Endothelial cell of umbilical vein (primary cell): ENCODE measurements at regions not wholly inside any gene's neighbourhood (a gene's known extent, or its start where the extent isn't known, plus 50 kb on each side); places are given as distances from the start of the nearest gene placed in this dataset.

Experiments
- BruUV-seq: library from RNA; stranded (reverse); fragments of 400-500 nt; replicated peaks from 2 replicates; lab custom pipeline; 2021; lab: Mats Ljungman, UMichigan
- CTCF ChIA-PET: fragments of 300-600, 350-600 bp; sonication (Branson Sonifier 250); formaldehyde crosslinking; loops from one replicate; lab custom pipeline; 2021; ENCODE audit warnings: antibody characterized with exemption, inconsistent platforms; lab: Charles Lee
- POLR2A ChIA-PET: fragments of 300-600, 350-600 bp; sonication (Branson Sonifier 250); formaldehyde crosslinking; loops from one replicate; lab custom pipeline; 2021; ENCODE audit warnings: antibody characterized with exemption, inconsistent platforms; lab: Charles Lee
- DNase-seq: peaks from one replicate; pipeline ENCODE4 v3.0.0-alpha.2; 2011; ENCODE audit warnings: low read depth, low spot score
- FAIRE-seq: peaks from 2 replicates; lab custom pipeline; 2011; peaks lifted over from hg19 to GRCh38; lab: Jason Lieb, UNC
- H2AFZ ChIP-seq: 2 replicates; pipeline ENCODE4 v1.6.0; 2012; ENCODE audit warnings: low read depth, low read length, control low read depth, inconsistent platforms
- H3K27ac ChIP-seq: 2 replicates; pipeline ENCODE4 v1.5.1; 2011; ENCODE audit warnings: low read depth, mild to moderate bottlenecking, control low read depth, low read length, moderate library complexity; ENCODE audit not compliant: insufficient read depth
- H3K27me3 ChIP-seq, 2 experiments: 2 replicates each; pipeline versions ENCODE4 v1.6.0 to v1.6.1; 2011; ENCODE audit warnings: low read length in 2 of 2, mixed read lengths in 1 of 2; ENCODE audit not compliant: control insufficient read depth in 2 of 2, insufficient read depth in 2 of 2
- H3K36me3 ChIP-seq, 2 experiments: 2 replicates in 1 of 2; 3 replicates in 1 of 2; pipeline ENCODE4 v1.5.1; 2011; ENCODE audit warnings: low read length in 2 of 2, mild to moderate bottlenecking in 1 of 2, moderate library complexity in 1 of 2; ENCODE audit not compliant: control insufficient read depth in 2 of 2, insufficient read depth in 2 of 2; ENCODE audit errors: extremely low read depth in 1 of 2
- H3K4me1 ChIP-seq: 3 replicates; pipeline ENCODE4 v1.5.1; 2011; ENCODE audit warnings: mild to moderate bottlenecking, low read length; ENCODE audit not compliant: control insufficient read depth, insufficient read depth; ENCODE audit errors: extremely low read depth
- H3K4me2 ChIP-seq: 2 replicates; pipeline ENCODE4 v1.6.1; 2011; ENCODE audit warnings: low read length, control low read depth, mixed read lengths; ENCODE audit not compliant: insufficient read depth
- H3K4me3 ChIP-seq, 3 experiments: fragments of 200-600 bp in 1 of 3; sonication (generic), shearing (Covaris generic) in 1 of 3; replicated peaks in 1 of 3; 2 replicates each; pipeline ENCODE4 v1.5.1; 2011 to 2016; ENCODE audit warnings: control low read depth in 3 of 3, low read length in 3 of 3, mild to moderate bottlenecking in 2 of 3, inconsistent platforms in 1 of 3, low read depth in 1 of 3, moderate library complexity in 1 of 3; ENCODE audit not compliant: insufficient read depth in 1 of 3
- H3K79me2 ChIP-seq: 2 replicates; pipeline ENCODE4 v1.6.0; 2012; ENCODE audit warnings: low read length, inconsistent platforms; ENCODE audit not compliant: control insufficient read depth, insufficient read depth
- H3K9ac ChIP-seq: replicated peaks from 2 replicates; pipeline ENCODE3; 2011; ENCODE audit warnings: low read length, control low read depth; ENCODE audit not compliant: insufficient read depth; ENCODE audit errors: extremely low read depth
- H3K9me1 ChIP-seq: replicated peaks from 3 replicates; pipeline ENCODE4 v1.6.0; 2011; ENCODE audit warnings: mild to moderate bottlenecking, low read length; ENCODE audit not compliant: control insufficient read depth, insufficient read depth; ENCODE audit errors: extremely low read depth
- H3K9me3 ChIP-seq: replicated peaks from 2 replicates; pipeline ENCODE4 v1.5.1; 2012; ENCODE audit warnings: low read length, inconsistent platforms; ENCODE audit not compliant: control insufficient read depth, insufficient read depth
- H4K20me1 ChIP-seq: replicated peaks from 2 replicates; pipeline ENCODE3; 2011; ENCODE audit warnings: mild to moderate bottlenecking, low read length; ENCODE audit not compliant: control insufficient read depth, insufficient read depth; ENCODE audit errors: extremely low read depth
- CTCF ChIP-seq, 2 donors: IDR thresholded peaks; 1 replicate in 1 of 2; 2 replicates in 1 of 2; pipeline ENCODE4 v1.5.1; 2011; ENCODE audit warnings: low read length in 2 of 2, mild to moderate bottlenecking in 2 of 2, moderate library complexity in 2 of 2, control low read depth in 1 of 2, inconsistent platforms in 1 of 2, low read depth in 1 of 2; ENCODE audit not compliant: insufficient read depth in 1 of 2; ENCODE audit errors: extremely low read depth in 1 of 2
- EZH2 ChIP-seq: IDR thresholded peaks from 2 replicates; pipeline ENCODE4 v1.6.1; 2012; ENCODE audit warnings: borderline replicate concordance, low read depth, mild to moderate bottlenecking, moderate library complexity, low read length, inconsistent platforms; ENCODE audit not compliant: severe bottlenecking
- FOS ChIP-seq: IDR thresholded peaks from 2 replicates; pipeline ENCODE4 v1.6.1; 2011; ENCODE audit warnings: mild to moderate bottlenecking, low read length, moderate library complexity, borderline replicate concordance; ENCODE audit not compliant: insufficient read depth
- GATA2 ChIP-seq: IDR thresholded peaks from 2 replicates; pipeline ENCODE4 v1.7.0; 2011; ENCODE audit warnings: low read depth, mild to moderate bottlenecking, moderate library complexity, mixed read lengths, low read length; ENCODE audit not compliant: insufficient read length, insufficient read depth
- JUN ChIP-seq: IDR thresholded peaks from 2 replicates; pipeline ENCODE4 v1.6.1; 2011; ENCODE audit warnings: borderline replicate concordance, low read depth; ENCODE audit not compliant: insufficient read length, insufficient read depth
- MAX ChIP-seq: IDR thresholded peaks from 2 replicates; pipeline ENCODE4 v1.6.1; 2011; ENCODE audit not compliant: insufficient read depth, insufficient read length
- MYC ChIP-seq: IDR thresholded peaks from one replicate; pipeline ENCODE4 v1.6.1; 2011; ENCODE audit warnings: mild to moderate bottlenecking, low read depth, low read length
- POLR2A ChIP-seq: IDR thresholded peaks from 2 replicates; pipeline ENCODE4 v1.6.1; 2012; ENCODE audit warnings: low read depth, mild to moderate bottlenecking, control low read depth, low read length
- POLR2AphosphoS5 ChIP-seq: IDR thresholded peaks from 2 replicates; pipeline ENCODE4 v1.6.1; 2012; ENCODE audit warnings: low read depth, mild to moderate bottlenecking, control low read depth, low read length, moderate library complexity; ENCODE audit not compliant: insufficient read depth
- dilution Hi-C: fragments of 300-500 bp; cut with MboI; formaldehyde crosslinking; loops from one replicate; pipeline ENCODE4 v1.15.0; 2019; ENCODE audit warnings: low sequenced_read_pairs; ENCODE audit not compliant: extremely low pct_ligation_motif_present
- intact Hi-C: fragments of 100-400 bp; cut with micrococcal nuclease; formaldehyde crosslinking; loops from one replicate; pipeline ENCODE4 v1.10.0; 2022

GRCh38 chr4:120589787-120590186, 332.7 kb downstream of the PRDM5 start:
- dilution Hi-C loops, result no loop called here
- CTCF ChIA-PET, result no interaction called here

More at GRCh38 chr4:120589787-120590186, 332.7 kb downstream of the PRDM5 start:
- POLR2A ChIA-PET, result no interaction called here
- intact Hi-C loops, result no loop called here
- Histone ChIP-seq H3K27me3 (no peaks in the 10 kb centered on the region), H3K4me2 (no peak overlapping the region), H3K9me1 (no peaks in the 10 kb centered on the region), H2AFZ (no peak overlapping the region), H4K20me1 (no peaks in the 10 kb centered on the region), H3K9ac (no peak overlapping the region), H3K4me1 (no peaks in the 10 kb centered on the region), H3K9me3 (no peaks in the 10 kb centered on the region), H3K79me2 (no peaks in the 10 kb centered on the region), H3K27ac (no peak overlapping the region), H3K4me3 (no peak overlapping the region), H3K36me3 (no peaks in the 10 kb centered on the region)
- no peak for FAIRE-seq
- DNase-seq, result no peak
- no TSS peak for BruUV-seq
- TF ChIP-seq FOS (no peak), MYC (no peak), POLR2AphosphoS5 (no peak), EZH2 (no peak), CTCF (IDR thresholded peaks at IDR 0.05; ENCODE audit: extremely low read depth in 1 of 2, insufficient read depth in 1 of 2, low read depth in 1 of 2, low read length in 2 of 2) (no peak), JUN (no peak), MAX (no peak), GATA2 (no peak), POLR2A (no peak)
